H1 (cell line): ENCODE measurements at regions not wholly inside any gene's neighbourhood (a gene's known extent, or its start where the extent isn't known, plus 50 kb on each side); places are given as distances from the start of the nearest gene placed in this dataset.

Experiments used
- CEBPB ChIP-seq: IDR thresholded peaks from 2 replicates; pipeline ENCODE4 v1.6.1; 2012; ENCODE audit warnings: low read depth, low read length
- CHD1 ChIP-seq: IDR thresholded peaks from 2 replicates; pipeline ENCODE4 v1.6.1; 2012; ENCODE audit warnings: low read depth, low read length, improper control_type of control experiment
- MAFK ChIP-seq: IDR thresholded peaks from 2 replicates; pipeline ENCODE4 v1.6.1; 2012; ENCODE audit warnings: low read depth, mild to moderate bottlenecking, improper control_type of control experiment, low read length
- POLR2A ChIP-seq, 2 experiments: IDR thresholded peaks; 1 replicate in 1 of 2; 2 replicates in 1 of 2; pipeline ENCODE4 v1.6.1; 2011; ENCODE audit warnings: low read depth in 2 of 2, low read length in 2 of 2, mild to moderate bottlenecking in 2 of 2; ENCODE audit errors: control extremely low read depth in 1 of 2
- POLR2AphosphoS5 ChIP-seq: IDR thresholded peaks from 2 replicates; pipeline ENCODE4 v1.6.1; 2011; ENCODE audit warnings: low read depth, low read length
- SRF ChIP-seq: IDR thresholded peaks from 2 replicates; pipeline ENCODE4 v1.6.1; 2011; ENCODE audit warnings: mild to moderate bottlenecking, low read depth, low read length, moderate library complexity
- TF ChIP-seq, protein P1 (sequence below), 3 experiments: IDR thresholded peaks; 1 replicate in 2 of 3; 2 replicates in 1 of 3; pipeline versions ENCODE4 v1.5.1 to v1.6.1; 2011; ENCODE audit warnings: low read length in 3 of 3, mild to moderate bottlenecking in 3 of 3, inconsistent platforms in 2 of 3, low read depth in 1 of 3, moderate library complexity in 1 of 3; ENCODE audit not compliant: insufficient read depth in 1 of 3; ENCODE audit errors: control extremely low read depth in 1 of 3

DNA sequence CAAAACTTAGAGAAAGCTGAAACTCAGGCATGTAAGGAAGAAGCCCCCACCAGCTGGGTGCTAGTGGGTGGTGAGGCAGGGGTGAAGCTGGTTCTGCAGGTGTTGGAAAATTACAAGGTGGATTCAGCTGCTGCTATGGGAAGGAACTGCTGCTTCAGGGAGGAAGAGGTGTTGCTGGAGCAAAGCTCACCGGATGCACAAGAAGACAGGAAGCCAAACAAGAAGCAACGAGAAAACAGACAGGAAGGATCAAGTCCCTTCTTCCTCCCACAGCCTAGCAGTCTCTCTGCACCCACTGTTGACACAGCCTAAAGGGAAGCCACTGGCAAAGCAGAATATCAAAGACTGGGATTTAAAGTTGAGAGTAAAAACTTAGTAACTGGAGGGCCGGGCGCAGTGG is 100.2 kb upstream of the JADE1 start:
- TF ChIP-seq, protein P1, sequence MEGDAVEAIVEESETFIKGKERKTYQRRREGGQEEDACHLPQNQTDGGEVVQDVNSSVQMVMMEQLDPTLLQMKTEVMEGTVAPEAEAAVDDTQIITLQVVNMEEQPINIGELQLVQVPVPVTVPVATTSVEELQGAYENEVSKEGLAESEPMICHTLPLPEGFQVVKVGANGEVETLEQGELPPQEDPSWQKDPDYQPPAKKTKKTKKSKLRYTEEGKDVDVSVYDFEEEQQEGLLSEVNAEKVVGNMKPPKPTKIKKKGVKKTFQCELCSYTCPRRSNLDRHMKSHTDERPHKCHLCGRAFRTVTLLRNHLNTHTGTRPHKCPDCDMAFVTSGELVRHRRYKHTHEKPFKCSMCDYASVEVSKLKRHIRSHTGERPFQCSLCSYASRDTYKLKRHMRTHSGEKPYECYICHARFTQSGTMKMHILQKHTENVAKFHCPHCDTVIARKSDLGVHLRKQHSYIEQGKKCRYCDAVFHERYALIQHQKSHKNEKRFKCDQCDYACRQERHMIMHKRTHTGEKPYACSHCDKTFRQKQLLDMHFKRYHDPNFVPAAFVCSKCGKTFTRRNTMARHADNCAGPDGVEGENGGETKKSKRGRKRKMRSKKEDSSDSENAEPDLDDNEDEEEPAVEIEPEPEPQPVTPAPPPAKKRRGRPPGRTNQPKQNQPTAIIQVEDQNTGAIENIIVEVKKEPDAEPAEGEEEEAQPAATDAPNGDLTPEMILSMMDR (IDR thresholded peaks at IDR 0.05; ENCODE audit: control extremely low read depth in 1 of 3, insufficient read depth in 1 of 3, low read depth in 1 of 3, low read length in 3 of 3), result no peak
- TF ChIP-seq SRF (no peak), CEBPB (no peak), POLR2A (IDR thresholded peaks at IDR 0.05; ENCODE audit: control extremely low read depth in 1 of 2, low read depth in 2 of 2, low read length in 2 of 2) (no peak), POLR2AphosphoS5 (no peak), MAFK (no peak), CHD1 (no peak)
